Lower leg skin (tissue), 3 donors: ENCODE measurements at regions not wholly inside any gene's neighbourhood (a gene's known extent, or its start where the extent isn't known, plus 50 kb on each side); places are given as distances from the start of the nearest gene placed in this dataset.

Experiments
- CTCF ChIP-seq, 3 donors: fragments of 450-650 bp; IDR thresholded peaks; one replicate each; pipeline ENCODE4 v1.5.1; 2016; ENCODE audit warnings: antibody characterized with exemption in 3 of 3, mild to moderate bottlenecking in 3 of 3, moderate library complexity in 2 of 3
- POLR2A ChIP-seq, 2 donors: fragments of 450-650 bp; IDR thresholded peaks; one replicate each; pipeline ENCODE4 v1.6.1; 2016 to 2017; ENCODE audit warnings: antibody characterized with exemption in 2 of 2, mild to moderate bottlenecking in 1 of 2, moderate library complexity in 1 of 2

- TF ChIP-seq CTCF (IDR thresholded peaks at IDR 0.05), result no peak
- no peak for TF ChIP-seq POLR2A (IDR thresholded peaks at IDR 0.05)
Observed at GRCh38 chr12:87363497-87364084, 665.6 kb downstream of the C12orf50 start.
